ENCODE measurements at regions not wholly inside any gene's neighbourhood (a gene's known extent, or its start where the extent isn't known, plus 50 kb on each side); places are given as distances from the start of the nearest gene placed in this dataset.
"Not testable (repeated sequence)": the region's sequence is repeated elsewhere in the genome, so short reads cannot be mapped to it uniquely, and the experiment has no call there.

GRCh38 chr7:145805496-145805895, 311.1 kb upstream of the CNTNAP2 start:
- not testable (repeated sequence) for DNase-seq (ENCODE audit: low read depth in 1 of 2, low spot score in 1 of 2)

- no peak for DNase-seq (ENCODE audit: low read depth in 1 of 2, low spot score in 1 of 2)
These were observed 319.1 kb upstream of the CNTNAP2 start for GRCh38 chr7:145797507-145797906.

- no peak for DNase-seq (ENCODE audit: low read depth in 1 of 2, low spot score in 1 of 2)
These were observed 321.5 kb upstream of the CNTNAP2 start for GRCh38 chr7:145795132-145795531.

- DNase-seq (ENCODE audit: low read depth in 1 of 2, low spot score in 1 of 2) = no peak
These were observed 331.5 kb upstream of the CNTNAP2 start for GRCh38 chr7:145784809-145785780.

- not testable (repeated sequence) for DNase-seq (ENCODE audit: low read depth in 1 of 2, low spot score in 1 of 2)
These were observed 335.2 kb upstream of the CNTNAP2 start for GRCh38 chr7:145781388-145781787.

GRCh38 chr7:145779140-145779539, 337.5 kb upstream of the CNTNAP2 start:
- DNase-seq (ENCODE audit: low read depth in 1 of 2, low spot score in 1 of 2) = no peak

- no peak for DNase-seq (ENCODE audit: low read depth in 1 of 2, low spot score in 1 of 2)
These were observed 341.8 kb upstream of the CNTNAP2 start for GRCh38 chr7:145774777-145775176.

GRCh38 chr7:145753004-145753403, 363.6 kb upstream of the CNTNAP2 start:
- DNase-seq (ENCODE audit: low read depth in 1 of 2, low spot score in 1 of 2) = no peak

- no peak for DNase-seq (ENCODE audit: low read depth in 1 of 2, low spot score in 1 of 2)
These were observed 379.0 kb upstream of the CNTNAP2 start for GRCh38 chr7:145737617-145738016.

- DNase-seq (ENCODE audit: low read depth in 1 of 2, low spot score in 1 of 2) = no peak
These were observed 381.5 kb upstream of the CNTNAP2 start for GRCh38 chr7:145735061-145735460.

- DNase-seq (ENCODE audit: low read depth in 1 of 2, low spot score in 1 of 2) = no peak
These were observed 384.1 kb upstream of the CNTNAP2 start for GRCh38 chr7:145732521-145732920.

GRCh38 chr7:145729691-145730090, 386.9 kb upstream of the CNTNAP2 start:
- no peak for DNase-seq (ENCODE audit: low read depth in 1 of 2, low spot score in 1 of 2)

- DNase-seq (ENCODE audit: low read depth in 1 of 2, low spot score in 1 of 2) = no peak
These were observed 398.5 kb upstream of the CNTNAP2 start for GRCh38 chr7:145718129-145718528.

- DNase-seq (ENCODE audit: low read depth in 1 of 2, low spot score in 1 of 2) = no peak
These were observed 416.1 kb upstream of the CNTNAP2 start for GRCh38 chr7:145700488-145700887.

GRCh38 chr7:145698526-145699262, 417.9 kb upstream of the CNTNAP2 start:
- no peak for DNase-seq (ENCODE audit: low read depth in 1 of 2, low spot score in 1 of 2)

GRCh38 chr7:145697412-145698107, 419.0 kb upstream of the CNTNAP2 start:
- not testable (repeated sequence) for DNase-seq (ENCODE audit: low read depth in 1 of 2, low spot score in 1 of 2)

- no peak for DNase-seq (ENCODE audit: low read depth in 1 of 2, low spot score in 1 of 2)
These were observed 420.5 kb upstream of the CNTNAP2 start for GRCh38 chr7:145696071-145696470.

GRCh38 chr7:145692237-145692950, 424.2 kb upstream of the CNTNAP2 start:
- no peak for DNase-seq (ENCODE audit: low read depth in 1 of 2, low spot score in 1 of 2)

GRCh38 chr7:145691377-145691914, 425.2 kb upstream of the CNTNAP2 start:
- DNase-seq (ENCODE audit: low read depth in 1 of 2, low spot score in 1 of 2) = no peak

- no peak for DNase-seq (ENCODE audit: low read depth in 1 of 2, low spot score in 1 of 2)
These were observed 435.0 kb upstream of the CNTNAP2 start for GRCh38 chr7:145681646-145682045.

- DNase-seq (ENCODE audit: low read depth in 1 of 2, low spot score in 1 of 2) = no peak
These were observed 435.4 kb upstream of the CNTNAP2 start for GRCh38 chr7:145681159-145681558.

Data from activated CD4-positive, alpha-beta T cell treated with anti-CD3 and anti-CD28 coated beads, Interleukin-2, amount 50 U/mL, for 24 hours (primary cell).